NCI-H1092 treated with DMSO at 0.1 percent for 48 hours (cell line): ENCODE measurements at regions not wholly inside any gene's neighbourhood (a gene's known extent, or its start where the extent isn't known, plus 50 kb on each side); places are given as distances from the start of the nearest gene placed in this dataset.

Source experiments
- DNase-seq: peaks from one replicate; lab custom pipeline; 2025; lab: John Stamatoyannopoulos, UW

- DNase-seq: no peak
Observed at GRCh38 chr3:148221303-148221702, 476.4 kb upstream of the AGTR1 start.

- DNase-seq: no peak
Observed at GRCh38 chr3:148223266-148223665, 474.4 kb upstream of the AGTR1 start.

- no peak for DNase-seq
Observed at GRCh38 chr3:148226246-148226645, 471.5 kb upstream of the AGTR1 start.

- DNase-seq: no peak
Observed at GRCh38 chr3:148227534-148227933, 470.2 kb upstream of the AGTR1 start.

- DNase-seq: no peak
Observed at GRCh38 chr3:148229107-148229506, 468.6 kb upstream of the AGTR1 start.

- no peak for DNase-seq
Observed at GRCh38 chr3:148230473-148230872, 467.2 kb upstream of the AGTR1 start.

- no peak for DNase-seq
Observed at GRCh38 chr3:148232389-148232788, 465.3 kb upstream of the AGTR1 start.

- DNase-seq: no peak
Observed at GRCh38 chr3:148233403-148233802, 464.3 kb upstream of the AGTR1 start.

- DNase-seq: no peak
Observed at GRCh38 chr3:148234536-148234935, 463.2 kb upstream of the AGTR1 start.

- DNase-seq: no peak
Observed at GRCh38 chr3:148235566-148235965, 462.1 kb upstream of the AGTR1 start.

- DNase-seq: no peak
Observed at GRCh38 chr3:148238421-148238821, 459.3 kb upstream of the AGTR1 start.

GRCh38 chr3:148240351-148240750 is 457.4 kb upstream of the AGTR1 start:
- DNase-seq: no peak

GRCh38 chr3:148243609-148244008 is 454.1 kb upstream of the AGTR1 start:
- DNase-seq: no peak

GRCh38 chr3:148246291-148246923 is 451.3 kb upstream of the AGTR1 start:
- DNase-seq: no peak

- DNase-seq: no peak
Observed at GRCh38 chr3:148253713-148254112, 444.0 kb upstream of the AGTR1 start.

- no peak for DNase-seq
Observed at GRCh38 chr3:148254402-148254801, 443.3 kb upstream of the AGTR1 start.

GRCh38 chr3:148255981-148256969 is 441.4 kb upstream of the AGTR1 start:
- no peak for DNase-seq

GRCh38 chr3:148262980-148263379 is 434.7 kb upstream of the AGTR1 start:
- no peak for DNase-seq

GRCh38 chr3:148265841-148266240 is 431.9 kb upstream of the AGTR1 start:
- DNase-seq: no peak

- DNase-seq: no peak
Observed at GRCh38 chr3:148266341-148266740, 431.4 kb upstream of the AGTR1 start.

- DNase-seq: no peak
Observed at GRCh38 chr3:148269816-148270215, 427.9 kb upstream of the AGTR1 start.

- no peak for DNase-seq
Observed at GRCh38 chr3:148280623-148281242, 417.0 kb upstream of the AGTR1 start.

GRCh38 chr3:148289159-148289558 is 408.5 kb upstream of the AGTR1 start:
- DNase-seq: no peak
